ENCODE measurements at regions not wholly inside any gene's neighbourhood (a gene's known extent, or its start where the extent isn't known, plus 50 kb on each side); places are given as distances from the start of the nearest gene placed in this dataset.

DNA sequence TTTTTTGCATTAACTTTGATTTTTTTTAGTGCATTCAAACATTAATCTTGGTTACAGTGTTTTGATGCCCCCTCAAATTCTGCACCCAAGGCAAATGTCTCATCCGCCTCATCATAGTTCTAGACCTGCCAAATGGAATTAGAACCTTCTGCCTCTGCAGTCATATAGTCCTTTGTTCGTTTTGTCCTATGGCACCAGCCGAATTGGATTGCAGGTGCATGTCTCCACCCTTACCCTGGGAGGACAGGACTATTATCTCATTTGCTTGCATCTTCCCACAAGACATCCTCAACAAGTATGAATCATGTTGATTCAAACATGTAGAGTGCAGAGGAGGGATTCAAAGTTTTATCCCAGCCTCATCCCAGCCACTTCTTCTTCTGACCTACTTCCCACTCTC is 579.1 kb downstream of the VRK1 start:
- TF ChIP-seq ZNF549 (tag by site-specific recombination; IDR thresholded peaks at IDR 0.05) (no peak), ZIC2 (tag by site-specific recombination; IDR thresholded peaks at IDR 0.05) (no peak), KLF16 (tag by site-specific recombination; IDR thresholded peaks at IDR 0.05) (no peak), ZNF146 (tag by site-specific recombination; IDR thresholded peaks at IDR 0.05) (no peak), ZFHX2 (tag by site-specific recombination; conservative IDR thresholded peaks at IDR 0.05) (no peak), ZNF133 (tag by site-specific recombination; IDR thresholded peaks at IDR 0.05) (no peak), ZBTB21 (tag by site-specific recombination; IDR thresholded peaks at IDR 0.05) (no peak), HOXC10 (CRISPR knock-in tag; IDR thresholded peaks at IDR 0.05) (no peak)
- TF ChIP-seq, protein P1, sequence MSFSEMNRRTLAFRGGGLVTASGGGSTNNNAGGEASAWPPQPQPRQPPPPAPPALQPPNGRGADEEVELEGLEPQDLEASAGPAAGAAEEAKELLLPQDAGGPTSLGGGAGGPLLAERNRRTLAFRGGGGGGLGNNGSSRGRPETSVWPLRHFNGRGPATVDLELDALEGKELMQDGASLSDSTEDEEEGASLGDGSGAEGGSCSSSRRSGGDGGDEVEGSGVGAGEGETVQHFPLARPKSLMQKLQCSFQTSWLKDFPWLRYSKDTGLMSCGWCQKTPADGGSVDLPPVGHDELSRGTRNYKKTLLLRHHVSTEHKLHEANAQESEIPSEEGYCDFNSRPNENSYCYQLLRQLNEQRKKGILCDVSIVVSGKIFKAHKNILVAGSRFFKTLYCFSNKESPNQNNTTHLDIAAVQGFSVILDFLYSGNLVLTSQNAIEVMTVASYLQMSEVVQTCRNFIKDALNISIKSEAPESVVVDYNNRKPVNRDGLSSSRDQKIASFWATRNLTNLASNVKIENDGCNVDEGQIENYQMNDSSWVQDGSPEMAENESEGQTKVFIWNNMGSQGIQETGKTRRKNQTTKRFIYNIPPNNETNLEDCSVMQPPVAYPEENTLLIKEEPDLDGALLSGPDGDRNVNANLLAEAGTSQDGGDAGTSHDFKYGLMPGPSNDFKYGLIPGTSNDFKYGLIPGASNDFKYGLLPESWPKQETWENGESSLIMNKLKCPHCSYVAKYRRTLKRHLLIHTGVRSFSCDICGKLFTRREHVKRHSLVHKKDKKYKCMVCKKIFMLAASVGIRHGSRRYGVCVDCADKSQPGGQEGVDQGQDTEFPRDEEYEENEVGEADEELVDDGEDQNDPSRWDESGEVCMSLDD (tag by site-specific recombination; IDR thresholded peaks at IDR 0.05) = no peak
- TF ChIP-seq, protein P2, sequence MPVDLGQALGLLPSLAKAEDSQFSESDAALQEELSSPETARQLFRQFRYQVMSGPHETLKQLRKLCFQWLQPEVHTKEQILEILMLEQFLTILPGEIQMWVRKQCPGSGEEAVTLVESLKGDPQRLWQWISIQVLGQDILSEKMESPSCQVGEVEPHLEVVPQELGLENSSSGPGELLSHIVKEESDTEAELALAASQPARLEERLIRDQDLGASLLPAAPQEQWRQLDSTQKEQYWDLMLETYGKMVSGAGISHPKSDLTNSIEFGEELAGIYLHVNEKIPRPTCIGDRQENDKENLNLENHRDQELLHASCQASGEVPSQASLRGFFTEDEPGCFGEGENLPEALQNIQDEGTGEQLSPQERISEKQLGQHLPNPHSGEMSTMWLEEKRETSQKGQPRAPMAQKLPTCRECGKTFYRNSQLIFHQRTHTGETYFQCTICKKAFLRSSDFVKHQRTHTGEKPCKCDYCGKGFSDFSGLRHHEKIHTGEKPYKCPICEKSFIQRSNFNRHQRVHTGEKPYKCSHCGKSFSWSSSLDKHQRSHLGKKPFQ (tag by site-specific recombination; IDR thresholded peaks at IDR 0.05) = no peak
- Histone ChIP-seq H3K4me1 (ENCODE audit: control insufficient read depth, insufficient read depth, low read length) (no peaks in the 10 kb centered on the region), H3K36me3 (ENCODE audit: control insufficient read depth in 2 of 2, insufficient read depth in 1 of 2, low read length in 2 of 2) (no peaks in the 10 kb centered on the region), H3K9me3 (ENCODE audit: control insufficient read depth, insufficient read depth, low read depth, low read length) (no peaks in the 10 kb centered on the region), H3K27ac (ENCODE audit: extremely low read depth, low read depth, low read length) (no peak overlapping the region), H3K4me3 (ENCODE audit: low read depth, low read length) (no peak overlapping the region)
- ChIA-PET CTCF (no interaction called here), POLR2A (no interaction called here)

DNA sequence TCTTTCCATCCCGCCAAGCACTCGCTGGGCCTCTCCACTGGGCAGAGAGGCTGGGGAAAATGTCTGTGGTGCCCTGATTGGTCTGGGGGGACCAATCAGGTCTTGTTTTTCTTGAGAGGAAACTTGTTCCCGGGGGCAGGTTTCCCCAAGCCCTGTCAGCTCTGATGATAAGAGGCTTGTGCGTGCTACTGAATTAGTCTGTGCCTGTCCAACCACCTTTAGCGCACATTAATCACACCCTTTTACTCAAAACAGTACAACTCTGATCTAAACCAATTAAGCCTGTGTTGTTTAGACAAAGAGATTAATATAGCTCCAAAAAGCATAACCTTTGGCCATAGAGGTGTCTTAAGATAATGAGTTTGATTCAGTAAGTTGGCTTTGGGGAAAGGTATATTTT is 580.4 kb downstream of the VRK1 start:
- ChIA-PET POLR2A (no interaction called here), CTCF (no interaction called here)
- TF ChIP-seq WT1 (tag by site-specific recombination; IDR thresholded peaks at IDR 0.05) = no peak
- no peak for TF ChIP-seq ZNF521 (tag by site-specific recombination; IDR thresholded peaks at IDR 0.05)
- TF ChIP-seq, protein P3, sequence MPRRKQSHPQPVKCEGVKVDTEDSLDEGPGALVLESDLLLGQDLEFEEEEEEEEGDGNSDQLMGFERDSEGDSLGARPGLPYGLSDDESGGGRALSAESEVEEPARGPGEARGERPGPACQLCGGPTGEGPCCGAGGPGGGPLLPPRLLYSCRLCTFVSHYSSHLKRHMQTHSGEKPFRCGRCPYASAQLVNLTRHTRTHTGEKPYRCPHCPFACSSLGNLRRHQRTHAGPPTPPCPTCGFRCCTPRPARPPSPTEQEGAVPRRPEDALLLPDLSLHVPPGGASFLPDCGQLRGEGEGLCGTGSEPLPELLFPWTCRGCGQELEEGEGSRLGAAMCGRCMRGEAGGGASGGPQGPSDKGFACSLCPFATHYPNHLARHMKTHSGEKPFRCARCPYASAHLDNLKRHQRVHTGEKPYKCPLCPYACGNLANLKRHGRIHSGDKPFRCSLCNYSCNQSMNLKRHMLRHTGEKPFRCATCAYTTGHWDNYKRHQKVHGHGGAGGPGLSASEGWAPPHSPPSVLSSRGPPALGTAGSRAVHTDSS (tag by site-specific recombination; IDR thresholded peaks at IDR 0.05) = no peak
- no peak for TF ChIP-seq ZNF558 (tag by site-specific recombination; IDR thresholded peaks at IDR 0.05)
- TF ChIP-seq, protein P4, sequence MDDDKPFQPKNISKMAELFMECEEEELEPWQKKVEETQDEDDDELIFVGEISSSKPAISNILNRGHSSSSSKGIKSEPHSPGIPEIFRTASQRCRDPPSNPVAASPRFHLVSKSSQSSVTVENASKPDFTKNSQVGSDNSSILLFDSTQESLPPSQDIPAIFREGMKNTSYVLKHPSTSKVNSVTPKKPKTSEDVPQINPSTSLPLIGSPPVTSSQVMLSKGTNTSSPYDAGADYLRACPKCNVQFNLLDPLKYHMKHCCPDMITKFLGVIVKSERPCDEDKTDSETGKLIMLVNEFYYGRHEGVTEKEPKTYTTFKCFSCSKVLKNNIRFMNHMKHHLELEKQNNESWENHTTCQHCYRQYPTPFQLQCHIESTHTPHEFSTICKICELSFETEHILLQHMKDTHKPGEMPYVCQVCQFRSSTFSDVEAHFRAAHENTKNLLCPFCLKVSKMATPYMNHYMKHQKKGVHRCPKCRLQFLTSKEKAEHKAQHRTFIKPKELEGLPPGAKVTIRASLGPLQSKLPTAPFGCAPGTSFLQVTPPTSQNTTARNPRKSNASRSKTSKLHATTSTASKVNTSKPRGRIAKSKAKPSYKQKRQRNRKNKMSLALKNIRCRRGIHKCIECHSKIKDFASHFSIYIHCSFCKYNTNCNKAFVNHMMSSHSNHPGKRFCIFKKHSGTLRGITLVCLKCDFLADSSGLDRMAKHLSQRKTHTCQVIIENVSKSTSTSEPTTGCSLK (tag by site-specific recombination; IDR thresholded peaks at IDR 0.05) = no peak
- TF ChIP-seq MZF1 (tag by site-specific recombination; IDR thresholded peaks at IDR 0.05; ENCODE audit: borderline replicate concordance) = no peak
- TF ChIP-seq ZNF707 (tag by site-specific recombination; IDR thresholded peaks at IDR 0.05) = no peak
- TF ChIP-seq SCRT1 (tag by site-specific recombination; IDR thresholded peaks at IDR 0.05; ENCODE audit: borderline replicate concordance) = no peak
- TF ChIP-seq SP2 (tag by site-specific recombination; IDR thresholded peaks at IDR 0.05) = no peak
- TF ChIP-seq, protein P5, sequence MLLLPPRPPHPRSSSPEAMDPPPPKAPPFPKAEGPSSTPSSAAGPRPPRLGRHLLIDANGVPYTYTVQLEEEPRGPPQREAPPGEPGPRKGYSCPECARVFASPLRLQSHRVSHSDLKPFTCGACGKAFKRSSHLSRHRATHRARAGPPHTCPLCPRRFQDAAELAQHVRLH (tag by site-specific recombination; IDR thresholded peaks at IDR 0.05) = no peak
- TF ChIP-seq, protein P6, sequence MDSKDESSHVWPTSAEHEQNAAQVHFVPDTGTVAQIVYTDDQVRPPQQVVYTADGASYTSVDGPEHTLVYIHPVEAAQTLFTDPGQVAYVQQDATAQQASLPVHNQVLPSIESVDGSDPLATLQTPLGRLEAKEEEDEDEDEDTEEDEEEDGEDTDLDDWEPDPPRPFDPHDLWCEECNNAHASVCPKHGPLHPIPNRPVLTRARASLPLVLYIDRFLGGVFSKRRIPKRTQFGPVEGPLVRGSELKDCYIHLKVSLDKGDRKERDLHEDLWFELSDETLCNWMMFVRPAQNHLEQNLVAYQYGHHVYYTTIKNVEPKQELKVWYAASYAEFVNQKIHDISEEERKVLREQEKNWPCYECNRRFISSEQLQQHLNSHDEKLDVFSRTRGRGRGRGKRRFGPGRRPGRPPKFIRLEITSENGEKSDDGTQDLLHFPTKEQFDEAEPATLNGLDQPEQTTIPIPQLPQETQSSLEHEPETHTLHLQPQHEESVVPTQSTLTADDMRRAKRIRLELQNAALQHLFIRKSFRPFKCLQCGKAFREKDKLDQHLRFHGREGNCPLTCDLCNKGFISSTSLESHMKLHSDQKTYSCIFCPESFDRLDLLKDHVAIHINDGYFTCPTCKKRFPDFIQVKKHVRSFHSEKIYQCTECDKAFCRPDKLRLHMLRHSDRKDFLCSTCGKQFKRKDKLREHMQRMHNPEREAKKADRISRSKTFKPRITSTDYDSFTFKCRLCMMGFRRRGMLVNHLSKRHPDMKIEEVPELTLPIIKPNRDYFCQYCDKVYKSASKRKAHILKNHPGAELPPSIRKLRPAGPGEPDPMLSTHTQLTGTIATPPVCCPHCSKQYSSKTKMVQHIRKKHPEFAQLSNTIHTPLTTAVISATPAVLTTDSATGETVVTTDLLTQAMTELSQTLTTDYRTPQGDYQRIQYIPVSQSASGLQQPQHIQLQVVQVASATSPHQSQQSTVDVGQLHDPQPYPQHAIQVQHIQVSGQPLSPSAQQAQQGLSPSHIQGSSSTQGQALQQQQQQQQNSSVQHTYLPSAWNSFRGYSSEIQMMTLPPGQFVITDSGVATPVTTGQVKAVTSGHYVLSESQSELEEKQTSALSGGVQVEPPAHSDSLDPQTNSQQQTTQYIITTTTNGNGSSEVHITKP (tag by site-specific recombination; IDR thresholded peaks at IDR 0.05) = no peak
- TF ChIP-seq REPIN1 (tag by site-specific recombination; IDR thresholded peaks at IDR 0.05; ENCODE audit: low read depth) = no peak
- TF ChIP-seq ZNF785 (tag by site-specific recombination; IDR thresholded peaks at IDR 0.05) = no peak
- TF ChIP-seq ZNF76 (tag by site-specific recombination; IDR thresholded peaks at IDR 0.05; ENCODE audit: borderline replicate concordance, low read depth) = no peak
- no peak for TF ChIP-seq KLF10 (tag by site-specific recombination; IDR thresholded peaks at IDR 0.05)
- Histone ChIP-seq H3K27ac (ENCODE audit: extremely low read depth, low read depth, low read length) (no peak overlapping the region), H3K9me3 (ENCODE audit: control insufficient read depth, insufficient read depth, low read depth, low read length) (no peaks in the 10 kb centered on the region), H3K36me3 (ENCODE audit: control insufficient read depth in 2 of 2, insufficient read depth in 1 of 2, low read length in 2 of 2) (no peaks in the 10 kb centered on the region), H3K4me3 (ENCODE audit: low read depth, low read length) (no peak overlapping the region), H3K4me1 (ENCODE audit: control insufficient read depth, insufficient read depth, low read length) (no peaks in the 10 kb centered on the region)
